ENCODE measurements at regions not wholly inside any gene's neighbourhood (a gene's known extent, or its start where the extent isn't known, plus 50 kb on each side); places are given as distances from the start of the nearest gene placed in this dataset.

DNA sequence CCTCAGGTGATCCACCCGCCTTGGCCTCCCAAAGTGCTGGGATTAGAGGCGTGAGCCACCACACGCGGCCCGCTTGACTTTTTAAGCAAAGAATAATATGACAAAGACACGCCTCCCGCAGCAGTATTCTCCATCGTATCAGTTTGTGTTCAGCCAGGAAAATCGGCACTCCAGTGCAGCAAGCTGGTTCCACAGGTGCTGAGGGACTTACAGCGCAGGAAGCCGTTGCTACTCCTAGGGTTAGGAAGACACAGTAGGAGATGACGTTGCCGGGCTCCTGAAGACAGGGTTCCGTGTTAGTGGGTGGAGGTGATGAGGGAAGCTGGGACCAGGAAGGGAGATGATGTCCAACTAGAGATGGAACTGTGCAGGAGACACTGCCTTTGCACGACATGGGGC, 65.8 kb upstream of the CECR2 start:
- no peak overlapping the region for H4K5ac ChIP-seq (ENCODE audit: insufficient read length, low read depth, low read length)
- no CpG with 5 or more reads among the region's 15 CpGs for WGBS (ENCODE audit: extremely low coverage, insufficient read length, low lambda C conversion rate)

More for the DNA sequence above, 65.8 kb upstream of the CECR2 start:
- TF ChIP-seq CTCF (conservative IDR thresholded peaks at IDR 0.05) = no peak
- no peak overlapping the region for H3K56ac ChIP-seq (ENCODE audit: insufficient read length, low read depth, low read length)
- H3K79me2 ChIP-seq (ENCODE audit: insufficient read depth, low read length) = no peaks in the 10 kb centered on the region
- H3K4ac ChIP-seq (ENCODE audit: low read depth, low read length) = no peak overlapping the region
- H4K20me1 ChIP-seq (ENCODE audit: control insufficient read depth, insufficient read depth, insufficient read length) = no peaks in the 10 kb centered on the region
- no peak overlapping the region for H3K27ac ChIP-seq (ENCODE audit: insufficient read length, low read depth, low read length)
- Mint-ChIP-seq H3K9me3 (peaks cover 10 to 15% of the 10 kb centered on the region in 2 experiments), H3K27ac (no peak overlapping the region), H3K4me3 (no peak overlapping the region), H3K36me3 (ENCODE audit: insufficient read depth in 1 of 3, low read depth in 3 of 3) (peaks cover 4 to 16% (median 9%) of the 10 kb centered on the region in 3 experiments), H3K4me1 (peaks cover 9 to 32% of the 10 kb centered on the region in 2 experiments), H3K27me3 (ENCODE audit: low read depth) (peaks cover 7% of the 10 kb centered on the region)
- no peak overlapping the region for H2BK12ac ChIP-seq (ENCODE audit: insufficient read length, low read depth, low read length)
- H2BK20ac ChIP-seq (ENCODE audit: low read depth, low read length, poor library complexity, severe bottlenecking) = no peak overlapping the region
- no peak overlapping the region for H3K9ac ChIP-seq (ENCODE audit: extremely low read depth, insufficient read length, low read length)
- H3K27me3 ChIP-seq (ENCODE audit: insufficient read depth, low read length) = no peaks in the 10 kb centered on the region
- H2BK120ac ChIP-seq (ENCODE audit: low read depth, low read length, poor library complexity, severe bottlenecking) = no peak overlapping the region
- H3K79me1 ChIP-seq (ENCODE audit: insufficient read depth, low read depth, low read length, poor library complexity, severe bottlenecking) = no peaks in the 10 kb centered on the region
- DNase-seq = no peak
- no peak overlapping the region for H3K14ac ChIP-seq (ENCODE audit: insufficient read depth, low read length)
- no peak overlapping the region for H3T11ph ChIP-seq (ENCODE audit: low read length)
- H2AFZ ChIP-seq (ENCODE audit: low read length) = no peak overlapping the region
- H3K18ac ChIP-seq (ENCODE audit: insufficient read length, low read depth, low read length) = no peak overlapping the region
- no peaks in the 10 kb centered on the region for H3K23me2 ChIP-seq (ENCODE audit: insufficient read length, low read depth, low read length, poor library complexity, severe bottlenecking)
- H3K23ac ChIP-seq (ENCODE audit: insufficient read length, low read depth, low read length) = no peak overlapping the region
- no peak overlapping the region for H4K8ac ChIP-seq (replicated peaks; ENCODE audit: insufficient read length, low read depth, low read length)
- no peak overlapping the region for H2AK5ac ChIP-seq (ENCODE audit: insufficient read length, low read length)
- no peak overlapping the region for H4K91ac ChIP-seq (ENCODE audit: insufficient read length, low read depth, low read length)
- no peaks in the 10 kb centered on the region for H3K9me3 ChIP-seq (ENCODE audit: control insufficient read depth, low read depth, low read length)
- H2BK5ac ChIP-seq (ENCODE audit: insufficient read length, low read length) = no peak overlapping the region
- peaks cover 9% of the 10 kb centered on the region; the same call in 1 of the 2 replicates for H3K4me1 ChIP-seq (ENCODE audit: insufficient read depth, low read length)
- H3K4me2 ChIP-seq (ENCODE audit: insufficient read depth, insufficient read length, low read length) = no peak overlapping the region
- H2BK15ac ChIP-seq (ENCODE audit: low read depth, low read length) = no peak overlapping the region
